ENCODE measurements at regions not wholly inside any gene's neighbourhood (a gene's known extent, or its start where the extent isn't known, plus 50 kb on each side); places are given as distances from the start of the nearest gene placed in this dataset.

DNA sequence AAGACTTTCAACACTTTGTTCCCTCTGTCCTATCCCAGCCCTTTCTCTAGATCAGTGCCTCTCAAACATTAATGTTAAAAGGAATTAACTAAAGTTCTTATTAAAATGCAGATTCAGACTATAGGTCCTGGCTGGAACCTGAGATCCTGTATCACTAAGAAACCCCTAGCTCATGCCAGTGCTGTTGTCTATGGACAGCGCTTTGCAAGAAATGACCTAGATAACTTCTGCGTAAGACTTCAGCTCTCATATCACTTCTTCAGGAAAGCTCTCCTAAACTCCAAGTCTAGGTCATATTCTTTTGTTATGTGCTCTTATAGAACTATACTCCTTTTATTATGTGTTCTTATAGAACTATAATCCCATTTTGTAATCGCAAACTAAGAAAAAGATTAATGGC, 67.8 kb upstream of the CDIN1 start:
- CTCF ChIA-PET: no interaction called here
- ATAC-seq: no peak

GRCh38 chr15:36517758-36518157, 61.7 kb upstream of the CDIN1 start:
- ChIA-PET CTCF (no interaction called here), POLR2A (no interaction called here)
- TF ChIP-seq EHMT2 (IDR thresholded peaks at IDR 0.05; ENCODE audit: low read depth): no peak
- TF ChIP-seq NFE2L2 (conservative IDR thresholded peaks at IDR 0.05; ENCODE audit: low read length): no peak
- no peak for TF ChIP-seq KDM5A (IDR thresholded peaks at IDR 0.05)
- TF ChIP-seq FOXS1 (CRISPR knock-in tag; IDR thresholded peaks at IDR 0.05): no peak
- no peak for TF ChIP-seq POLR2AphosphoS2 (conservative IDR thresholded peaks at IDR 0.05; ENCODE audit: low read length)
- TF ChIP-seq, protein P1, sequence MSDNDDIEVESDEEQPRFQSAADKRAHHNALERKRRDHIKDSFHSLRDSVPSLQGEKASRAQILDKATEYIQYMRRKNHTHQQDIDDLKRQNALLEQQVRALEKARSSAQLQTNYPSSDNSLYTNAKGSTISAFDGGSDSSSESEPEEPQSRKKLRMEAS (IDR thresholded peaks at IDR 0.05): no peak
- TF ChIP-seq, protein P2, sequence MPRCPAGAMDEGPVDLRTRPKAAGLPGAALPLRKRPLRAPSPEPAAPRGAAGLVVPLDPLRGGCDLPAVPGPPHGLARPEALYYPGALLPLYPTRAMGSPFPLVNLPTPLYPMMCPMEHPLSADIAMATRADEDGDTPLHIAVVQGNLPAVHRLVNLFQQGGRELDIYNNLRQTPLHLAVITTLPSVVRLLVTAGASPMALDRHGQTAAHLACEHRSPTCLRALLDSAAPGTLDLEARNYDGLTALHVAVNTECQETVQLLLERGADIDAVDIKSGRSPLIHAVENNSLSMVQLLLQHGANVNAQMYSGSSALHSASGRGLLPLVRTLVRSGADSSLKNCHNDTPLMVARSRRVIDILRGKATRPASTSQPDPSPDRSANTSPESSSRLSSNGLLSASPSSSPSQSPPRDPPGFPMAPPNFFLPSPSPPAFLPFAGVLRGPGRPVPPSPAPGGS (IDR thresholded peaks at IDR 0.05): no peak
- no peak for TF ChIP-seq ZNF302 (CRISPR knock-in tag; IDR thresholded peaks at IDR 0.05)
- TF ChIP-seq E2F6 (IDR thresholded peaks at IDR 0.05; ENCODE audit: borderline replicate concordance, low read depth): no peak
- H3K27ac ChIP-seq: no peak overlapping the region
- DNase-seq (ENCODE audit: low read depth in 1 of 2, low spot score in 1 of 2) (no peak), ATAC-seq (no peak), FAIRE-seq (no peak)
- no peaks in the 10 kb centered on the region for H3K9me3 ChIP-seq
- H3K4me3 ChIP-seq: no peak overlapping the region
- H3K4me2 ChIP-seq: no peak overlapping the region
- 87% methylated on average over 1 of the region's 1 CpG for WGBS (ENCODE audit: missing lambda C conversion rate)
- no peaks in the 10 kb centered on the region for H3K4me1 ChIP-seq

More for the DNA sequence above, 67.8 kb upstream of the CDIN1 start:
- no peak overlapping the region for H3K4me3 ChIP-seq
- no peaks in the 10 kb centered on the region for H3K4me1 ChIP-seq
- WGBS (ENCODE audit: missing lambda C conversion rate): 94% methylated on average over 3 of the region's 3 CpGs
- no peak for TF ChIP-seq CHD4 (IDR thresholded peaks at IDR 0.05; ENCODE audit: borderline replicate concordance)
- no peak for TF ChIP-seq EP300 (IDR thresholded peaks at IDR 0.05)
- TF ChIP-seq NFE2L2 (conservative IDR thresholded peaks at IDR 0.05; ENCODE audit: low read length): no peak
- TF ChIP-seq KDM1A (IDR thresholded peaks at IDR 0.05; ENCODE audit: low read depth): no peak
- no peak for TF ChIP-seq ATOH8 (CRISPR knock-in tag; IDR thresholded peaks at IDR 0.05; ENCODE audit: low read depth)
- no peak for TF ChIP-seq ZFP36 (IDR thresholded peaks at IDR 0.05; ENCODE audit: borderline replicate concordance, partially characterized antibody)
- no peak for TF ChIP-seq HDAC2 (IDR thresholded peaks at IDR 0.05)
- no peak for TF ChIP-seq NR3C1 (IDR thresholded peaks at IDR 0.05)
- no peak for TF ChIP-seq FOSB (CRISPR knock-in tag; IDR thresholded peaks at IDR 0.05)
- no peak for TF ChIP-seq HOXB13 (CRISPR knock-in tag; IDR thresholded peaks at IDR 0.05; ENCODE audit: low read depth)
- no peak for TF ChIP-seq RARB (CRISPR knock-in tag; IDR thresholded peaks at IDR 0.05)
- TF ChIP-seq ZNF302 (CRISPR knock-in tag; IDR thresholded peaks at IDR 0.05): no peak
- TF ChIP-seq CEBPB (IDR thresholded peaks at IDR 0.05): no peak
- TF ChIP-seq, protein P3, sequence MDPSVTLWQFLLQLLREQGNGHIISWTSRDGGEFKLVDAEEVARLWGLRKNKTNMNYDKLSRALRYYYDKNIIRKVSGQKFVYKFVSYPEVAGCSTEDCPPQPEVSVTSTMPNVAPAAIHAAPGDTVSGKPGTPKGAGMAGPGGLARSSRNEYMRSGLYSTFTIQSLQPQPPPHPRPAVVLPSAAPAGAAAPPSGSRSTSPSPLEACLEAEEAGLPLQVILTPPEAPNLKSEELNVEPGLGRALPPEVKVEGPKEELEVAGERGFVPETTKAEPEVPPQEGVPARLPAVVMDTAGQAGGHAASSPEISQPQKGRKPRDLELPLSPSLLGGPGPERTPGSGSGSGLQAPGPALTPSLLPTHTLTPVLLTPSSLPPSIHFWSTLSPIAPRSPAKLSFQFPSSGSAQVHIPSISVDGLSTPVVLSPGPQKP (IDR thresholded peaks at IDR 0.05; ENCODE audit: low read depth, low read length): no peak
- no peaks in the 10 kb centered on the region for H3K9me3 ChIP-seq
- no peak for DNase-seq (ENCODE audit: low read depth in 1 of 2, low spot score in 1 of 2)
- FAIRE-seq: no peak
- no peak overlapping the region for H3K4me2 ChIP-seq
- H3K27ac ChIP-seq: no peak overlapping the region
- POLR2A ChIA-PET: no interaction called here

DNA sequence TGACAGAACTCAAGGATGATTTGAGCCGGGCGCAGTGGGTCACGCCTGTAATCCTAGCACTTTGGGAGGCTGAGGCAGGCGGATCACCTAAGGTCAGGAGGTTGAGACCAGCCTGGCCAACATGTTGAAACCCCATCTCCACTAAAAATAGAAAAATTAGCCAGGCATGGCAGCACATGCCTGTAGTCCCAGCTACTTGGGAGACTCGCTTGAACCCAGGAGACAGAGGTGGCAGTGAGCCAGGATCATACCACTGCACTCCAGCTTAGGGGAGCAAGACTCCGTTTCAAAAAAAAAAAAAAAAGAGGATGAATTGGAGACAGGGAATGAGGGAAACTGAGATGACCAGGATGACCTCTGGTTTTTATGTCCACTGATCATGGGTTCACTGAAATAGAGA, 60.4 kb upstream of the CDIN1 start:
- ATAC-seq (no peak), DNase-seq (ENCODE audit: low read depth in 1 of 2, low spot score in 1 of 2) (no peak), FAIRE-seq (no peak)
- Histone ChIP-seq H3K9me3 (no peaks in the 10 kb centered on the region), H3K4me2 (no peak overlapping the region), H3K4me3 (no peak overlapping the region), H3K4me1 (no peaks in the 10 kb centered on the region), H3K27ac (no peak overlapping the region)
- ChIA-PET POLR2A (no interaction called here), CTCF (no interaction called here)
- 79% methylated on average over 6 of the region's 6 CpGs for WGBS (ENCODE audit: missing lambda C conversion rate)
- TF ChIP-seq KDM5A (IDR thresholded peaks at IDR 0.05): no peak
- no peak for TF ChIP-seq ESRRA (IDR thresholded peaks at IDR 0.05; ENCODE audit: borderline replicate concordance, low read length)
- TF ChIP-seq HES2 (IDR thresholded peaks at IDR 0.05): no peak
- no peak for TF ChIP-seq CBX2 (IDR thresholded peaks at IDR 0.05; ENCODE audit: borderline replicate concordance, low read depth)
- no peak for TF ChIP-seq NR3C1 (IDR thresholded peaks at IDR 0.05)
- no peak for TF ChIP-seq RNF2 (IDR thresholded peaks at IDR 0.05; ENCODE audit: borderline replicate concordance, low read depth)
- no peak for TF ChIP-seq RCOR1 (IDR thresholded peaks at IDR 0.05; ENCODE audit: low read depth, low read length)
- TF ChIP-seq ZSCAN20 (CRISPR knock-in tag; IDR thresholded peaks at IDR 0.05): no peak
- TF ChIP-seq EP300 (IDR thresholded peaks at IDR 0.05): no peak
- TF ChIP-seq JUNB (IDR thresholded peaks at IDR 0.05): no peak
- no peak for TF ChIP-seq POLR2AphosphoS2 (conservative IDR thresholded peaks at IDR 0.05; ENCODE audit: low read length)
- no peak for TF ChIP-seq MYC (IDR thresholded peaks at IDR 0.05; ENCODE audit: borderline replicate concordance, low read length)
- TF ChIP-seq FOSL2 (IDR thresholded peaks at IDR 0.05): no peak
- no peak for TF ChIP-seq FOSL2 (CRISPR knock-in tag; IDR thresholded peaks at IDR 0.05)
- no peak for TF ChIP-seq FOSB (CRISPR knock-in tag; IDR thresholded peaks at IDR 0.05)
- no peak for TF ChIP-seq JUN (IDR thresholded peaks at IDR 0.05)
- TF ChIP-seq RAD21 (conservative IDR thresholded peaks at IDR 0.05 in 1 of 2, IDR thresholded peaks at IDR 0.05 in 1 of 2): no peak
